HG03039 (cell line): ENCODE measurements at regions not wholly inside any gene's neighbourhood (a gene's known extent, or its start where the extent isn't known, plus 50 kb on each side); places are given as distances from the start of the nearest gene placed in this dataset.

Source experiments
- ATAC-seq: cut with Tn5 transposase; IDR thresholded peaks from one replicate; pipeline ENCODE4 v1.9.1; 2021; ENCODE audit warnings: mild to moderate bottlenecking, moderate library complexity; ENCODE audit not compliant: unreplicated experiment

DNA sequence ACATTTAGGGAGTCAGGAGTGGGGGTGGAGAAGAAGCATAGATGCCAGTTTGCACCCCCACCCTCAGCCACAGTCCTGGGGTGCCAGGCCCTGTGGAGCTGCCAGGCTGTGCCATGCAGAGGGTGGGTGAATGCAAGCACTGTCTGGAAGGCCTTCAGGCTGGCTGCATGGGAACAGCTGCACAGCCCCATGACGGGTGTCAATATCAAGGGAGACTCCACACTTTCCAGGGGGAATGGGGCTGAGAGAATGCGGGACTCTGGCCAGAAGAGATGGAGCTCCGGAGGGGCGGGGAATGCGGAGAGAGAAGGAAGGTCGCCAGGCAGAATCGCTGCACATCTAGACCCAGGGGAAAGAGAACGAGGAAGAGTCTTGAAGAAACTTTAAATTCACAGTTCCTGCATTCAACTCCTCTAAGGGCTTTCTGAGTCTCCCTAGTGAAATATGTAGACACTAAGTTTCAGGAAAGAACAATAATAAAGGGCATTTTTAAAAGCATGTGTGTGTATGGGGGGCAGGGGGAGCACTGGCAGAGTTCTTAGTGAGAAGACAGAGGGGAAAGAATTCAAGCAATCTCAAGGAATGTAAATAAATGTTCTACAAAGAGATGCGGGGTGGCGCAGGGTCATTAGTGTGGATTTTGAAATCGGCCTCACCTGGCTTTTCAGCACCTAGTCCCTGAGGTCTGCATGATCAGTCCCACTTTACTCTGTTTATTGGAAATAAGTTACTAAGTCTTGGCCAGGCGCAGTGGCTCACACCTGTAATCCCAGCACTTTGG lies 59.1 kb downstream of the BOD1 start:
- ATAC-seq, result no peak

DNA sequence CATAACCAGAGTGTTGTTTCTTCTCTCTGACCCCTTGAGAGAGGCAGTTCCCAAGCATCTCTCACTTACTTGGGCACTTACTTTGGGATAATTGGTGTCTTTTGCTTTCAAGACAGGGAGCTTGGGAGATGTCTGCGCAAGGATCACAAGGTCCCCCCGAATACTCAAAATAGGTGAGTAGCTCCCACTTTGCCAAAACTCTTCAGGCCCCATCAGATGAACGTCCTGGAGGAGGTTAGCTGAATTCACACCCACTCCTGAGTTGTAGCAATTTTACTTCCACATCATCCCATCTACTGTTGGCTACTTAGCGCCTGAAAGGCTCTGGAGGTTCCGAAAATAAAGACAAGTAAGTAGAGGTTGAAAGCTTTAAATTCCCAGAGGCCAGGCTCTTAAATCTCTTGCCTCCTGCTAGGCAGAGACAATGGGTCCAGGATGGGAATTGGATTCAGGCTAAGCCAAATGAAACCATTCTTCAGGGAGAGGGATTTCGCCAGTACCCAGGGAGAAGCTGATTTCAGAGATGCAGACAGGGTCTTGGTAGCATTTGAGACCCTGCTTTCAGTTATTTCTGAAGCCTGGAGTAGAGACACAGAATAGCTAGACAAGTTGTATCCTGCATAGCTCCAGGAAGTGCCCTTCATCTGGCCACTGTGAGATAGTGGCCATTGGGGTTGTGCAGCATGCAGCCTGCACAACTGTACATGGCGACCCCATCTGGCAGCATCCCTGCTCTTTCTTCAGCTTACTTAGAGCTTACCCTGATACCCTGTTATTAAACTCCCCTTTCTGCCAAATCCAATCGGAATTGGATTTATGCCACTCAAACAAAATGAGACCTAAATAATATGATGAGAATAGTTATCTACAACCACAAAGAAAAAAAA lies 60.1 kb downstream of the BOD1 start:
- ATAC-seq, result no peak

DNA sequence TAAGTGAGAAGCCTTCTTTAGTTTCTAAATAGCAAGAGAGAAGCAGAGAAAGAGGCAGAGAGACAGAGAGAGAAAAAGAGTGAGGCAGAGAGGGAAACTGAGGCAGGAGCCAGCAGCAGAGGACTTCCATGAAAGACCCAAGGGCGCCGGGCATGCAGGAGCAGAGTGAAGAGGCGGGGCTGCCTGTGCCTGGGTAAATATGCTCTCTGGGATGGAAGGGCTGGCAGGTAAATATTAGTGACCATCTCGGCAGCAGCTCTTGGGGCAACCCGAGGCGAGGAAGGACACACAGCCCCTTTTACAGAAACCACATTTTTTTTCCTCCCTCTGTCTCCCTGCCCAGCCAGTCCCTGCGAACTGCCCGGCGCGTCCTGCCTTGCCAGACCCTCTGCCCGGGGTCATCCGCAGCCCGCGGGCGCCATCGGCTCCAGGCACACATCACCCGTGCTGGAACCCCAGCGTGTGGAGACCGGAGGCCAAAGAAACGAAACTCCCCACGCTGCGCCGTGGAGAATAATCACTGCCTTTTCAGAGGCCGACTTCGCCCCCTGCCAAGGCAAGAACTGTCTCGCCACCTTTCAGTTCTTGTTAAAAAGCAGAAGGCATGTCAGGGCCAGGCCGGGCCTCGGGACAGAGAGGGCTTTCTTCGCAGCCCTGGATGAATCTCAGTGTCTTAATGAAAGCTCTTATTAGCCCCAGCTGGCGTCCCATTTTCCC lies 61.3 kb downstream of the BOD1 start:
- no peak for ATAC-seq

DNA sequence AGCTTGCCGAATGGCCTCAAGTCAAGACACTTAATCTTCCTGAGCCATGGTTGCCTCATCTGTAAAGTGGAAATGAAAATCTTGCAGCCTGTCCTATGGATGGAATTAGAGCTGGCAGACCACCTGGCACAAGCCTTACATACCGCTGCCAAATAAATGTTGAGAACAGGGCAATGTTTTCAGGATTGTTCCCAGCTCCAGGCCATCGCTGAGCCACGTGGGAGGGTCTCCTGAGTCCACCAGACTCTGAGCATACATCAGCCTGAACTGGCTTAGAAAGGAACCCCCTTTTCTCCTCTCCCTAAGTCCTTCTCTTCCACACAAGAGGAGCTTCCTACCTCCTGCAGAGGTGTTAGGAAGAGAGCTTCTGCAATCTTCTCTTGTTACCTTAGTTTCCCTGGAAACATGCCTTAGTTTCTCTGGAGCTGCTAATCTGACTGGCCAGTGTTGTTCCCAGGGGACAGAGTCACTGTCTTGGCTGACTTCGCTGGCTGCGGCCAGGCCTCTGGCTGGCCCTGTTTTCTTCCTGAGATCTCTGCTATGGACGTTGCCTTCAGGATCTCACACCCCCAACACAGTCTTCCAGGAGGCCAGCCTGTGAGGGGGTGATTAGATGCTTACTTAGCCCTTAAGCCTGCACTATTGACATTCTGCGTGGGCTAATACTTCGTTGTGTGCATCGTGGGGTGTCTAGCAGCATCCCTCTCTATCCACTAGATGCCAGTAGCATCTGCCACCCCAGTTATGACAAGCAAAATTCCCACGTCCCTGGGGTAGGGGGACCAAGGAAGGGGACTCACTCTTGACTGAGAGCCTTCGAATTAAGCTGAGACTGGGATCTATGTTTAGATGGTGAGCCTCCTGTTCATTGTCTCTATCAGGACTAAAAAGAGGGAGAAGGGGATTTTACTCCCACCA lies 62.2 kb downstream of the BOD1 start:
- no peak for ATAC-seq

DNA sequence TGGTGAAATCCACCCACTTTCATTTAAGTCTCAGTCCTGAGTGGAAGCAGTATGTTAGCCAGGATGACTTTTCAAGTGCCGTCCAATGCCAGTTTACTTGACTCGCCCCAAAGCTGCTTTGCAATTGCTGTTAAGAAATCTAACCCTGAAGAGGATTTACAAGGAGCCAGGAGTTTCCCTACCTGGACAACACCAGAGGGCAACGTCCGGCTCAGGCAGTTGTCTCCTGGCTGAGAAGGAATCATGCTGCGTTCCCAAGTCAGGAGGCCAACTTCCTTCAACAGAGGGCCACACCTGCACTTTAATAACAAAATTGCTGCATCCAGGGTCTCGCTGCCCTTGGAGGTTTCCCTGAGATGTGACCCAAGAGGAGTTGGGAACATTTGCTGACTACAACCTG lies 65.8 kb downstream of the BOD1 start:
- no peak for ATAC-seq

DNA sequence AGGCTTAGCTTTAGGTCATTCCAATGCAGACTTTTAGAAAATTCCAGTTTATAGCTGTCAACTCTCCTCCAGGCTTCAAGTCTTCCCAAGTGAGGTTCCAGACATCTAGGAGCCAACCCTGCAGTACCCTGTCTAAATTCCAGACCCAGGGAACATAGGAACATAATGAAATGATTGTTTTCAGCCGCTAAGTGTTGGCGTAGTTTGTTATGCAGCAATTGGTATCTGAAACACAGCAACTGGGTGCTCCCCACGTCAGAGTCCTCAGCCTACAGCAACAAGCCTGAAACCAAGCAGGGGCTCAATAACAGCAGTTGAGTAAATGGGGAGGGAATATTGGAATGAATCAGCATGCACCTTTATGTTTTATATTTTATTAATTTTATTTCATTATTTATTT lies 66.8 kb downstream of the BOD1 start:
- ATAC-seq, result no peak

DNA sequence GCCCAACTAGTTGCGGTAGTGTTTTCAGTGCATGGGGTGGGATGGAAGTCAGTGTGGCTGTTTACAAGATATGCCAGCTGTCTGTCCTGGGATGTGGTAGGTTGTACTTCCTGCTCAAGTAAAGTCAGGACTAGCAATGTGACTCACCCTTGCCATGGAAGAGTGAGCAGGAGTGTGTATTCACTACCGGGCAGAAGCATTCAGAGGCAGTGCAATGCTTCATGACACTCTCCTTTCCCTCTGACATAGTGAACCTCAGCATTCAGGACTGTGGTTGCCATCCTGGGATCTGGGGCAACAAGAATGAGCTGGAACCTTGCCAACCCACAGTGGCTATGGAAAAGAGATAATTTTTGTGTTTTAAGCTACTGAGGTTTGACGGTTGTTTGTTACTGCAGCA lies 68.9 kb downstream of the BOD1 start:
- peak; percentile 91 for ATAC-seq

DNA sequence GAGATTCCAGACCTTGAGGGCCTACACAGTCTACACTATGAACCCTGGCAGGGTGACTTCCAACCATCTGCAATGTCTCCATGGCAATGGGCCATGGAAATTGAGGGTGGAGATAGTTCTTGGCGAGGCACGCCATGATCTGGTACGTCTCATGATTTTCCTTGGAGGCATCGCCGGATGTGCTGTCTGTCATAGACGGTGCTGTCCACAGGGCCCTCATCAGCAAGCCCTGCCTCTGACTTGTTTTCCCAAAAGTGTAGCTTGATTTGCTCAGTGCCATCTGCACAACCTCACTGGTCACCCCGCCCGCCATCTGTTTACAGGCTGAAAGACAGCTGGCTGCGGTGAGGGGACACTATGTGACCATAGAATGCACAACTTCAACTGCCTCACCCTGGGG lies 73.5 kb downstream of the BOD1 start:
- ATAC-seq, result no peak

DNA sequence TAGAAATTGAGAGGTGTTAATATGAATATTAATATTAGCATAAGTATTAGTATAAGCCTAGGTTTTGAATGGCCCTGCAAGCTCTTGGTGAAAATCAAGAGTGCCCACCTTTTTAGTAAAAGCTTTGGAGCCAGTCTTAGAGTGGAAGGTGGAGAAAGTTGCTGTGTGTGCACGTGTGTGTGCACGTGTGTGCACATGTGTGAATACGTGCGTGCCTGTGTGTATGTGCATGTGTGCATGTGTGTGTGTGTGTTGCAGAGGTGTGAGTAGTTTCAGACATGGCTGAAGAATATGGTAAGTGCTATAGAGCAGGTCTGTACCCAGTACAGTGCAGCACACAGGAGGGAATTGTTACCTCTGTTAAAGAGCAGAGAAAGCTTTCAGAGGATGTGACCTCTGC lies 74.3 kb downstream of the BOD1 start:
- ATAC-seq, result no peak

DNA sequence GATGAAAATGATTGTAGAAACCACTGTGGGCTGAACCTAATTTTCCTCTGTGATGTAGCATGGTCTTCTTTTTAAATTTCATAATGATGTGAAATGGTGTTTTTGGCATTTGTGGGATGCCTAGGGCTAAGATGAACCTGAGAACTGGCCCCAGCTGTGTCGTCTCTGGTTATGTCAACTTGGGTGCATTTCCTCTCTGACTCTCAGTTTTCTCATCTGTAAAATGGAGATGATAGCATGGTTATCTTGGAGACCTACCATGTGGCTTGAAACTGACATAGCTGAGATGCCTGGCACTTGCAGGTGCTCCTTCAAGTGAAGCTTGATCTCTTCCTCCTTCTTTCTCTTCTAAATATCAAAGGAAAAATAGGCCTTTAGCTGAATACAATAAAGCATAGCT lies 77.8 kb downstream of the BOD1 start:
- ATAC-seq, result no peak

DNA sequence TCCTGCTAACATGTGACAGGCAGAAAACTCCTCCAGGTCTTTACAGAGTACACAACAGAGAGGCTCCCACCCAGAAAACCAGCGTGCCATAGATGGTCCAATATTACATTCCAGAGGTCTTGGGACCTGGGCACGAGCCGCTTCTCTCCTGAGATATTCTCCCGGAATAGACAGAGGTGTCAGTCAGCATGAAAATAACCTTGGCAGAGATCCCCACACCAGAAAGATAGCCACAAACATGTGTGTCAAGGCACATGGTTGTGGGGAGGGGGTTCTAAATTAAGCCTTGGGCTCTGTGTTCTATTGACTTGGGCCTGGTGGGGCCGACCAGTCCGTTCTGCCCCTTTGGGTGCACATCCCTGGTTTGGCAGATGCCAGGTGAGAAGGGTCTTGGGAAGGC lies 78.4 kb downstream of the BOD1 start:
- no peak for ATAC-seq

DNA sequence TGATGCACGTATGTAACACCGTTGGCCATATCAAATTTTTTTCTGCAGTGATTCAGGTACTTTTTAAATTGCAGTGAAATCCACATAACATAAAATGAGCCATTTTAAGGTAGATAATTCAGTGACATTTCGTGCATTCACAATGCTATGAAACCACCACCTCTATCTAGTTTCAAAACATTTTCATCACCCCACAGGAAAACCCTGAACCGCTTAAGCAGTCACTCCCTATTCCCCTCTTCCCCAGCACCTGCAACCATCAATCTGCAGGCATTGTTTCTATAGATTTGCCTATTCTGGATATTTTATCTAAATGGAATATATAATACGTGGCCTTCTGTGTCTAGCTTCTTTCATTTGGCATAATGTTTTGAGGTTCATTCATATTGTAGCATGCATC lies 79.2 kb downstream of the BOD1 start:
- no peak for ATAC-seq

DNA sequence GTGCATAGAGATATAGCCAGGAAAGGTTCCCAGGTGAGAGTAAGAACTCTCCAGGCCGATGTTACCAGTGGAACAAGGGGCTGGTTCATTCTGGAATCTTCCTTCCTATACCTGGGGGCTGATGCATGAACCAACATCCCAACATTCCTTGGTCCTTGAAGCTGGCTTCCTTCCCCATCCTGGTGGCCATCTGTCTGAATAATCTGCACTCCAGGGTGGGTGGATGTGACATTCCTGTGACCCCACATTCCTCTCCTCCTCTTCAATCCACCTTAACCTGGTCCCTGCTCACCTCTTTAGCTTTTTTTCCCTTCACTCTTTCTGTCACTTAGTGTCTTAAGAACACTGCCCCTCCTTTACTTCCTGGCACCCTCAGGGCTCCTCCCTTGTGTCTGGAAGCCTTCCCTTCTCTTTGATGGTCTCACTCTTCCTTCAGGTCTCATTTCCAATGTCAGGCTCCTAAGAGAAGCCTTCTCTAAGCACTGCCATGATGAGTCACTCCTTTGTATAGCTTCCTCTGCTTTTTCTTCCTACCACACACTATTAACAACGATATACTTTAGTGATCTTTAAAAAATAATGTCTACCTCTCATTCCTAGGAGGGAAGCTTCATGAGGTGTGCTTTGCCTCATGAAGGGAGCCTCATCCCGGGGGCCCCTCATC lies 80.3 kb downstream of the BOD1 start:
- no peak for ATAC-seq

DNA sequence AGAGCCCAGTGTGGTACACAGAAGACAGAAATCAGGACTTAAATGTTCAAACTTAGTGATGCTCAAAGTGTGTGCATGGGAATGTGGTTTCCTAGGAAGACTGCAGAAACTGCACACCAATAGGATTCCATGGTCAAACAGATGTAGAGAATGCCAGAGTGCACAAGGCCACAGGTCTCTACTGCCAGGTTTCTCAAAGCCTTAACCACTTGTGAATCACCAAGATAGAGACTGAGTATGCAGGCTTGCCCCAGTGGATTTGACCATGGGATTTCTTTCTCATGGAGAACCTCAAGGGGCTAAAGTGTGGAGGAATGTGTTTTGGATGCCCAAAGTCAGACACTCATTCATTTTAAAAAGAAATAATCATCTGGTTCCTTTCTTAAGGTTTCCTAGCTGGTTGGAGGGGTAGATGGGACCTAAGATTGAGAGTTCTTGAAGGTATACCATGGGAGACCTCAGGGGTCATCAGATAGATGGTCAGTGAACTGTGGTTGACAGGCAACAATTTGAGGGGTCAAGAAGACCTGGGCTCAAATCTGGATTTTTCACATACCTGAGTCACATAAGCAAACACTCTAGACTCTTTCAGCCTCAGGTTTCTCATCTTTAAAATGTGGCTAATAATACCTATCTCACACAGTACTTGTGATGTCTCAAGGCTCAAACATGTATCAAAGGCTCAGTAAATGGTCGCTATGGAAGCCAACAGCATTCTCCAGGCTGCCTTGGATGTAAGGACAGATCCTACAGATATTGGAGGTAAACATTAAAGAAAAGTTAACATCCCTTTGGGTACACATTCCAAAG lies 81.1 kb downstream of the BOD1 start:
- no peak for ATAC-seq

DNA sequence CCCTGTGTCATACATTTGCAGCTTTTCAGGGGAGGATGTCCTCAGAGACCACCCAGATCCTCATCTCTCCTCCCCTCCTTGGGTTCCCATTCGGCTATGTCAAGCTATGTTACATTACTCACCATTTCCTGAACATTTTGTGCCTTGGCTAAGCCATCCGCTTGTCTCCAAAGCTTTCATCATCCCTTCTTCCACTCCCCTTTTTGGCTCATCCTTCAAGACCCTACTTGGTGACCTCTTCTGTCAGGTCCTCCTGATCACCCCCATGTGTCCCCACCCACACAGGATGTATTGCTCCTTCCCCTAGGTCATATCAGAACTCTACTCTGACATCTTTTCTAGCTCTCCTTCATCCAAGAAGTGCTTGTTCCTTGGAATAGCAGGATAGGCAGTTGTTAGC lies 81.8 kb downstream of the BOD1 start:
- no peak for ATAC-seq

DNA sequence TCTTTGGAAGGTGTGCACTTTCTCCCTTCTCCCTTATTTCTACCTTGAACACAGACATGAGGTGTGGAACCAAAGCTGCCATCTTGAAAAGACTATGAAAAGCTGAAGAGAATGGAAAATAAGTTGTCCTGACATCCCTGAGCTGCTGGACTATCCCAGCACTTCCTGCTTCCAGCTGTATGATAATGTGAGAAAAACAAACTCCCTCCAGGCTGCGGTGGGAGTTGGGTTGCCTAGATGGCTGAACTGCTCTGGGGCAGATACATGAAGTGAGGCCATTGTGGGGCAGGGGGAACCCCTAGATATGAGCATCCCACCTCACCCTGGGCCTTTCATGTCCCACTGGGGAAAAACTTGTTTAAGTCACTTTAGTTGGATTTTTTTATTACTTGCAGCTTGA lies 82.4 kb downstream of the BOD1 start:
- ATAC-seq, result no peak

DNA sequence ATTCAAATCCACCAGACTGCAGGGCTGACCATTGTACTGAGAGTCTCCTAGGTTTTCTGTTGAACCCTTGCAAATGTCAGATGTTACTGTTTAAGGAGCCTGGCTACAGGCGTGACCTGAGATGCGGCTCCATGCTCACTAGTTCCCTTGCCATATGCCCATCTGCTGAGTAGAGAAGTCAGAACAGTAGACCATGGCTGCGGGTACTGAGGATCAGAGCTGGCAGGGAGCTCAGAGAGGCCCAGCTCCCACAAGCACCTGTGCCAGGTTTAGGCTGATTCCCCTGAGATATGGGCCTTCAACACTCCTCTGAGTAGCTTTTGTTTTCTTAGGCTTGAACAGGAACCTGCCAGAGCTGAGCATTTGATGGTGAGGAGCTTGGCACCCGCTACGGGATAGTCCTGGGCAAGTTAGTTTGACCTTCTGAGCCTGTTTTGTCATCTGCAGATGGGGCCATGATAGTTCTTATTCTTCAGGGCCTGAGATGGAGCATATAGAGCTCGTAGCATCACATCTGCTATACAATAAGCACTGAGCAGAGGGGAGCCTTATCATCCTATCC lies 83.7 kb downstream of the BOD1 start:
- ATAC-seq, result no peak

DNA sequence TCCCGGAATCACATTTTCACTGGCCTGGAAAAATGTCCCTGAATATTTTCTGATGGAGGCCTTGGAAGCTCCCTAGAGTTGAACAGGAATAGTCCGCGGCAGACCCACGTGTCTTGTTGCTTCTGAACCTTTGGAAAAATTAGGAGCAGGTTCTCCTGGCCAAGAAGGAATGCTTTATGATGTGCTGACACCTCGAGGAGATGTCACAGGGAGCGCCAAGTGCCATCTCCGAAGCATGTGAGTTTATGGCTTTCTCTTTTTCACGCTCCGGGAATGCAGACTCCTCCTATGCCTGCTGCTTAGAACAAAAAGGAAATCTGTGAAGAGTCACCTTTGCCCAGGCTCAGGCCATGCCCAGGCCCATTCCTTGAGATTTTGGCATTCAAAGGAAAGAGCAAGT lies 84.6 kb downstream of the BOD1 start:
- ATAC-seq, result no peak

DNA sequence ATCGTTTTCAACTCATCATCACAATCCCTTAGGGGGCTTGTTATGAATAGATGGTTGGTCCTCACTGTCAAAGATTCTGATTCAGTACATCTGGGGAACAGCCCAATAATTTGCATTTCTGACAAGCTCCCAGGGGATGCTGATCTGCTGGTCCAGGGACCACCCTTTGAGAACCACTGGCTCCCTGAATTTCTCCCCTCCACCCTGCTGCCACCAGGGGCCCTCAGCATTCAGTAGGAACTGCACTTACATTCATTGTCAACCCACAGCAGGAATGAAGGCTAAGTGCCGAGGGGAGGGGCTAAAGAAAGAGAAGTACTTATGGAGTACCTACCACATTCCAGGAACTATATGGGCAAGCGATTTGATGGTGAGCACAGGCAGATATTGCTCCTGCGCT lies 85.9 kb downstream of the BOD1 start:
- no peak for ATAC-seq
